NT2/D1 (cell line): ENCODE measurements at regions not wholly inside any gene's neighbourhood (a gene's known extent, or its start where the extent isn't known, plus 50 kb on each side); places are given as distances from the start of the nearest gene placed in this dataset.

ENCODE experiments used
- SUZ12 ChIP-seq: IDR thresholded peaks from 2 replicates; pipeline ENCODE4 v1.6.1; 2011; ENCODE audit not compliant: insufficient read length, insufficient read depth; ENCODE audit errors: extremely low read depth
- YY1 ChIP-seq: IDR thresholded peaks from 2 replicates; pipeline ENCODE4 v1.6.1; 2011; ENCODE audit not compliant: insufficient read length, insufficient read depth
- ZNF274 ChIP-seq: IDR thresholded peaks from 2 replicates; pipeline ENCODE4 v1.6.1; 2011; ENCODE audit warnings: mild to moderate bottlenecking, low read depth, low read length

DNA sequence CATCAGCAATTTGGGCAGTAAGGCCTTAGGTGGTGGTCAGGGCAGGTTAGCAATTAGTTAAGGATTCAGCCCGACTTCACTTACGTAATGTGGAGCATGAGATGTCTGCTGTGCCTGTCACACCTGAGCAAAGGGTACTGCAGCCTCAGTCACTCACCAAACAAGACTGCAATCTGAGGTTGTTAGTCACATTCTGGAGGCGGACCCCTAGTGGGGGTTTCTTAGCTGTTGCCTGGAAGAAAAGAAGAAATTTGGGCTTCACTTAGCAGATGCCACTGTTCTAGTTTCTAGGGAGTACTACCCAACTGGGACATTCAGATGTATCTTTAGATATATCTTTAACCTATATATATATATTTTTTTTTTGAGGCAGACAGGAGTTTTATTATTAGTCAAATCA, 529.9 kb downstream of the SLC4A3 start:
- TF ChIP-seq ZNF274: no peak
- TF ChIP-seq SUZ12: no peak
- TF ChIP-seq YY1: no peak
